GM18867 (cell line): ENCODE measurements at regions not wholly inside any gene's neighbourhood (a gene's known extent, or its start where the extent isn't known, plus 50 kb on each side); places are given as distances from the start of the nearest gene placed in this dataset.

Experiments
- ATAC-seq: cut with Tn5 transposase; IDR thresholded peaks from one replicate; pipeline ENCODE4 v1.9.1; 2021; ENCODE audit warnings: mild to moderate bottlenecking, moderate library complexity; ENCODE audit not compliant: unreplicated experiment

- no peak for ATAC-seq
Observed at GRCh38 chr15:47990821-47991220, 130.0 kb upstream of the SLC24A5 start.

DNA sequence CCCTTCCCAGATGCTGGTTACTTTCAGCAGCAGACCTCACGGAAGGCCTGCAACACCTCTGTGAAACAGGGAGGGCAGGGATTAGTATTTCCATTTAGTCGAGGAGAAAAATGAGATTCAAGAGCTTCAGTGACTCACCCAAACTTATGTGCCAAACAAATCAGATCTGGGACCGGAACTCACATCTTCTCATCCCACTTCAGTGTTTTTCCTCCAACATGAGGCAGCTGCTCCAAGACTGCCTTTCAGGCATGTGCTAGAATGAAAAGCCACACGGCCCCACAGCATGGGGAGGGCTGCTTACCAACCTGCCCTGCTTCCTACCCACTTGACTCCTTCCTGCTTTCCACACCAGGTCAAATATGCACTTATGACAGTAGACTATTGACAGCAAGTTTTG, 129.4 kb upstream of the SLC24A5 start:
- no peak for ATAC-seq

DNA sequence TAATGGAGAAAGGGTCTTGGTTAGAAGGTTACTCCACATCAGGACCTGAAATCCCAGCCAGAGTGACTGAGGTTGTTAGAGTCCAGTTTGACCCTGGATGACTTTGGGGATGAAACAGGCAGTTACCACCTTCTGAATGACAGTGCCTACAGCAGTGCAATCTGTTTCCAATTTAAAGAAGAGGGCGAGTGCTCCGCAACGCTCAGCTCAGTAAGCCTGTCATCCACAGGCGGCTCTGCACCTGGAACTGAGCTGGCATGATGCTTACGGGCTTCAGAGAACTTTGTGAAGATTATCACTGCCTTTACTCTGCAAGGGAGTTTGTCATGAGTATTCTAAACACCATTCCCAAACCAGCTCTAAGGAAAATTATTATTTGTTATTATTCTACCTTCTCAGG, 127.7 kb upstream of the SLC24A5 start:
- no peak for ATAC-seq

DNA sequence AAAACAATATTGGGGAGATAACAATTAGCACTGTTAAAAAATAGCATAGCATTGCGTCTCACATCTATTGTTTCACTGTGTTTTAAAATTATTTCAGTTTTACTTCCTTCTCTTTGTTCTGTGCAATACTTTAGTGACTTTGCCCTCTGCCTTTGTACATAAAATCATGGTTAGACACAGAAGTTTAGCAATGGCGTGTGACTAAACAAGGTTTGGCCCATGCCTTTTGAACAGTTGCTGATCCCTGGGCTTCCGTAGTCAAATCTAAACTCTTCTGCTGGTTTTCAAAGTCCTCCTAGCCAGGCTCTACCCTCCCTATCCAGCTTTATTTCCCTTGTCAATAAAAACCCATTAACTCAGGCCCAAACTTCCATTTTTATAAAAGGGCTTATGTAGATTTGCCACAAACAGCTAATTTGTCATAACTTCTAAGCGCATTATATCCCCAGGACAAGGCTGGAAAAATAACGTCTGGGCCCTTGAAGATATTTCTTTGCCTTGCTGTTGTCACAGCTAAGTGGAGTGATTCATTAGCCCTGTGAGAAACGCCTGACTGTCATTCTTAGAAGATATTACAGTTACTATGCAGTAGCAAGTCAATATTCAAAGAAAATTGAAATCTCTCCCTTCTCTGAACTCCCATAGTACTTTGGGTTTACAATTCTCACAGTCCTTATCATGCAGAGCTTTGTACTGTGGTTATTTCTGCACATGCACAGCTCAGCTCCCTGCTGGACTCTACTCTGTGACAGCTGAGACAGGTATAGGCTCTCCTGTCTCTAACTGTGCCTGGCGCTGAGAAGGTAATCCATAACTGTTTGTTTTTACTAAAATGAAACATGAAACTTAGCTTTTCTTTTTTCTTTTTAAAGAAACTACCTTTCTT, 123.4 kb upstream of the SLC24A5 start:
- no peak for ATAC-seq

DNA sequence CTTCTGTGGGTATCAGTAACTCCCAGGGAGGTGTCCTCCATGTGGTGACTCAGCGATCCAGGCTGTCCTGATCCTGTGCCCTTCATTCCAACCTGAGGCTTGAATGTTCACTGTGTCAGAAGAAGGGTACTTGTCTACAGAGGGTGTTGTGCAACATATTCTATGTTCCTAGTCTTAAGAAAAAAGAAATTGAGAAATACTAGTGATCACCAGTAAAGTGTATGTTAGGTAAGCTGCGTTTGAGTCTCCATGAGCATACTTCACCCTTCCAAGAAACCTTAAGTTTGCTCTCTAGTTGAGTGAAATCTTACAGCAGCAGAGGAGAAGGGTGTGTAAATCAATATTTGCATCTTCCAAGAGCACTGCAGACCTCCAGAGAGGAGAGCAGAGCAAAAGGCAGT, 122.2 kb upstream of the SLC24A5 start:
- no peak for ATAC-seq

- peak; percentile 93 for ATAC-seq
Observed at GRCh38 chr15:48001393-48002039, 119.3 kb upstream of the SLC24A5 start.

- no peak for ATAC-seq
Observed at GRCh38 chr15:48002767-48003166, 118.0 kb upstream of the SLC24A5 start.

DNA sequence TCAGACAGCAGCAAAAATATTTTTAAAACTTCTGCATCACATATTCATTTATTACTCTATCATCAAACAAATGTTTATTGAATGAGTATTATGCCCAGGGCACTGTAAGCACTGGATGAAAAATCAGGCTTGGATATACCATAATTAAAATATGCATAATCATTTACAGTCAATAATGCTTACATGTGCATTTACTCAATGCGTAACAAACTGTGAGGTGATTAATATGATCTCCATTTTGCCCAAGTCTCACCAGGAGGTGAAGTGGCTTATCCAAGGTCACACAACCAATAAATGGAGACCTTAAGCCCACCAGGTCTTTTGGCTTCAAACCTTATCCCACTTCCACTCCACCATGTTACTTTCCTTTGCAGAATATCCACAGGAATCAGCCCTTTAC, 117.3 kb upstream of the SLC24A5 start:
- ATAC-seq, result no peak

DNA sequence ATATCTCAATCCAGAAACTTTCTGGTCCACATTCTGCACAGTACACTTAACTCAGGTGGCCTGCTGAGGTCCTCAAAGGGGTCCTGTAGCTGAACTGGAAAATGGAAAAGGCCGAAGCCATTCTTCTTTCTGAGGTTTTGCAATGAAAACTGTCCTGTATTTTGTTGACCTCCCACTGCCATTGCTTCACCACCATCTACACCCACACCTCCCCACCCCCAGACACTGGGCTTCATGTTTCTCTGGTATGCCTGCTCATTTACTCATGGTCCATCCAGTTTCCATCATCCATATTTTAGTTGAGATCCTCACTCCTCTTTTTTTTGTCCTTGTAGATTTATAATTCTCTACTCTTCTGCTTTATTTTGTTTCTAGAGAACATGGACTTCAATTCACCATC, 115.7 kb upstream of the SLC24A5 start:
- no peak for ATAC-seq

GRCh38 chr15:48006031-48006511, 114.7 kb upstream of the SLC24A5 start:
- ATAC-seq, result no peak

DNA sequence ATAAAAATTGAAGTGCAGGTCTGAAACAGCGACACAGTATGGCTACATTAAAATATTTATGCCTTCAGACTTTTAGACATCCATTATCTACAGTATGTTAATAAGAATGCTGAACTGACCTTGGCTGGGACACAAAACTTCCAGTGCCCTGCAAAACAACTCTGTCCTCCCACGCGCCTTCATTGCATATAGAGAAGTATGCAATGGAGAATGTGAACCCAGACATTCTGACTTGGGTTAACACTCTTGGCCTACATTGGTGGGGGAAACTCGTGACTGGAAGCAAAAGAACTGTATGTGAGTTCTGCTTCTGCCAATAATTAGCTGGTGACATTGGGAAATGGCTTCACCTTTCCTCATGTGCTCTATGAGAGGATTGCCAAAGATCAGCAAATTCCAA, 110.5 kb upstream of the SLC24A5 start:
- no peak for ATAC-seq

- ATAC-seq, result no peak
Observed at GRCh38 chr15:48012191-48012590, 108.6 kb upstream of the SLC24A5 start.

GRCh38 chr15:48016865-48017264, 103.9 kb upstream of the SLC24A5 start:
- no peak for ATAC-seq

GRCh38 chr15:48017747-48018146, 103.0 kb upstream of the SLC24A5 start:
- ATAC-seq, result no peak

GRCh38 chr15:48020166-48020565, 100.6 kb upstream of the SLC24A5 start:
- ATAC-seq, result no peak

GRCh38 chr15:48021336-48022086, 99.3 kb upstream of the SLC24A5 start:
- no peak for ATAC-seq

- no peak for ATAC-seq
Observed at GRCh38 chr15:48025118-48025517, 95.7 kb upstream of the SLC24A5 start.

GRCh38 chr15:48028712-48029111, 92.1 kb upstream of the SLC24A5 start:
- ATAC-seq, result no peak

GRCh38 chr15:48029642-48030041, 91.1 kb upstream of the SLC24A5 start:
- no peak for ATAC-seq

DNA sequence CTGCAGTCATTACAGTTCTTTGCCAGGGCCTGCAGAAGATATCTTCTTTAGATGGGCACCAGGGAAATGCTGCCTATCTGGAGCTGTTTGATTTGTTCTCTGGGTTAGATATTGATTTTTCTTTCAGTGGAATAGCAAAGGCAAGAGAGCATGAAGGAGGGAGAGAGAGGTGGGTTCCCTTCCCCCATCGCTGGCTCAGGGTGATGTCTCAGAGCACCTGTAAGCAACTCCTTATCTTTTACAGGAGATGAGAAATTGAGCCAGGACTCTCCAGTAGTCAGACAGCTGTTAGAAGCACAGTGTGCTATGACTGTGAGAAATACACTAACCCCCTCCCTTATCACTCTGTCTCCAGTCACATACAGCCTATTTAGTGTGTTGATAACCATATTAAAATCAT, 89.3 kb upstream of the SLC24A5 start:
- no peak for ATAC-seq

DNA sequence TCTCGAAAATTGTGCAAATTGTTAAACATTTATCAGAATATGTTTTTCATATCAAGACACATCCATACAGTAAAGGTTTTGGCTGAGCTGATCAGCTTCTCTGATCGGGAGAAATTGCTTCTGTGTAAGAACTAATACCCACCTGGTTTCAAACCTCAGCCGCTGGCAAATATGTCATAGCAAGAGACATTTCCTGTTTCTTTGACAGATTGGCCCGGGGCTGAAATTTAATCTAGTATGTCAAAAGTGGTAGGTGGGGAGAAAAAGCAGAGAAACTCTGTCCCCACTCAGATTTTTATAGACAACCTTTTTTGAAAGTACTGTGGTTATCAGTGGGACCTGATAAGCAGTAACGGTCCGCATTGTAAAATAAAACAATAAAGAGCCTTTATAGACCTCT, 88.8 kb upstream of the SLC24A5 start:
- ATAC-seq, result no peak

GRCh38 chr15:48032911-48033310, 87.9 kb upstream of the SLC24A5 start:
- no peak for ATAC-seq
